IMR-90 (cell line): ENCODE measurements at regions not wholly inside any gene's neighbourhood (a gene's known extent, or its start where the extent isn't known, plus 50 kb on each side); places are given as distances from the start of the nearest gene placed in this dataset.

Source experiments
- BHLHE40 ChIP-seq: fragments of 150-350 bp; IDR thresholded peaks from 2 replicates; pipeline ENCODE4 v1.6.1; 2016; ENCODE audit warnings: mild to moderate bottlenecking, low read depth, low read length
- CEBPB ChIP-seq: IDR thresholded peaks from 2 replicates; pipeline ENCODE4 v1.6.1; 2012; ENCODE audit warnings: low read depth, low read length, improper control_type of control experiment
- CHD1 ChIP-seq: IDR thresholded peaks from 2 replicates; pipeline ENCODE4 v1.6.1; 2012; ENCODE audit warnings: low read depth, low read length, improper control_type of control experiment
- CTCF ChIP-seq: conservative IDR thresholded peaks from 2 replicates; pipeline ENCODE4 v1.5.1; 2012; ENCODE audit warnings: mild to moderate bottlenecking, low read depth, low read length, improper control_type of control experiment
- FOS ChIP-seq: fragments of 150-350 bp; IDR thresholded peaks from 2 replicates; pipeline ENCODE4 v1.6.1; 2016; ENCODE audit warnings: low read depth, low read length
- MAFK ChIP-seq: IDR thresholded peaks from 2 replicates; pipeline ENCODE4 v1.6.1; 2012; ENCODE audit warnings: low read depth, low read length, improper control_type of control experiment
- MXI1 ChIP-seq: IDR thresholded peaks from 2 replicates; pipeline ENCODE4 v1.6.1; 2012; ENCODE audit warnings: low read depth, mild to moderate bottlenecking, low read length, moderate library complexity, borderline replicate concordance
- NFE2L2 ChIP-seq: fragments of 150-350 bp; IDR thresholded peaks from 2 replicates; pipeline ENCODE4 v1.6.1; 2016; ENCODE audit warnings: low read depth, mild to moderate bottlenecking, low read length
- POLR2A ChIP-seq: IDR thresholded peaks from 2 replicates; pipeline ENCODE4 v1.6.1; 2012; ENCODE audit warnings: mild to moderate bottlenecking, low read depth, low read length
- RAD21 ChIP-seq: IDR thresholded peaks from 2 replicates; pipeline ENCODE4 v1.6.1; 2012; ENCODE audit warnings: low read length, improper control_type of control experiment
- RFX5 ChIP-seq: IDR thresholded peaks from 2 replicates; pipeline ENCODE4 v1.8.0; 2012; ENCODE audit warnings: low read depth, mild to moderate bottlenecking, low read length, moderate library complexity
- SMC3 ChIP-seq: fragments of 150-350 bp; IDR thresholded peaks from 2 replicates; pipeline ENCODE4 v1.6.1; 2016; ENCODE audit warnings: low read depth, mild to moderate bottlenecking, antibody characterized with exemption, low read length, moderate library complexity
- USF2 ChIP-seq: fragments of 150-350 bp; IDR thresholded peaks from 2 replicates; pipeline ENCODE4 v1.6.1; 2017; ENCODE audit warnings: mild to moderate bottlenecking, antibody characterized with exemption, low read length, low read depth
- TF ChIP-seq, protein P1 (sequence below): fragments of 150-350 bp; IDR thresholded peaks from 2 replicates; pipeline ENCODE4 v1.6.1; 2016; ENCODE audit warnings: low read depth, mild to moderate bottlenecking, low read length, moderate library complexity, borderline replicate concordance

- no peak for TF ChIP-seq CTCF
- TF ChIP-seq USF2: no peak
- TF ChIP-seq POLR2A: no peak
- TF ChIP-seq, protein P1, sequence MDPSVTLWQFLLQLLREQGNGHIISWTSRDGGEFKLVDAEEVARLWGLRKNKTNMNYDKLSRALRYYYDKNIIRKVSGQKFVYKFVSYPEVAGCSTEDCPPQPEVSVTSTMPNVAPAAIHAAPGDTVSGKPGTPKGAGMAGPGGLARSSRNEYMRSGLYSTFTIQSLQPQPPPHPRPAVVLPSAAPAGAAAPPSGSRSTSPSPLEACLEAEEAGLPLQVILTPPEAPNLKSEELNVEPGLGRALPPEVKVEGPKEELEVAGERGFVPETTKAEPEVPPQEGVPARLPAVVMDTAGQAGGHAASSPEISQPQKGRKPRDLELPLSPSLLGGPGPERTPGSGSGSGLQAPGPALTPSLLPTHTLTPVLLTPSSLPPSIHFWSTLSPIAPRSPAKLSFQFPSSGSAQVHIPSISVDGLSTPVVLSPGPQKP: no peak
- no peak for TF ChIP-seq CHD1
- no peak for TF ChIP-seq MAFK
- TF ChIP-seq FOS: no peak
- no peak for TF ChIP-seq CEBPB
- no peak for TF ChIP-seq MXI1
- TF ChIP-seq RFX5: no peak
- no peak for TF ChIP-seq SMC3
- TF ChIP-seq NFE2L2: no peak
- TF ChIP-seq RAD21: no peak
- no peak for TF ChIP-seq BHLHE40
These were observed 57.4 kb upstream of the RAPH1 start for GRCh38 chr2:203592470-203592869.
